ENCODE measurements at regions not wholly inside any gene's neighbourhood (a gene's known extent, or its start where the extent isn't known, plus 50 kb on each side); places are given as distances from the start of the nearest gene placed in this dataset.

- ChIA-PET POLR2A (no interaction called here), CTCF (no interaction called here)
- DNase-seq (ENCODE audit: low read depth, low spot score), result no peak
- TF ChIP-seq CTCF (IDR thresholded peaks at IDR 0.05; ENCODE audit: insufficient read depth, low read length, missing control alignments), result no peak
- no peak overlapping the region for H3K4me3 ChIP-seq (ENCODE audit: low read depth, low read length)
Observed at GRCh38 chr9:3012245-3012644, 168.3 kb upstream of the PUM3 start.

DNA sequence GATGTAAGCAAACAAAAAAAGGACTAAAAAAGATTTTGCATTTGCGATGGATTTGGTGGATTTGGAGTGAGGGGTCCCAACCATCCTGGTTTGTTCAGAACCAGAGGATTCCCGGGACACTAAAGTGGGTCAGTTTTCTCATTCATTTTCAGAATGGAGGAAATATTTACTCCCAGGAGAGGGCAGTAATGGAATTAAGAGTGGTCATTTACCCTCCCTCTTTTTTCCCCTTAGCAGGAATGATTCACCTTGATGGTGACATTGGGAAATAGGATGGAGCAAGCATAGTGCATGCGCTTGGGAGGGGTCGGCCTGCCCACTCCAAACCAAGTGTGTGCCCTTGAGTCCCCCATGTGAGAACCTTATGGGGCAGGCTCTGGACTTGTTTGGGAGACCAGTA is 164.2 kb upstream of the PUM3 start:
- ChIA-PET POLR2A (no interaction called here), CTCF (interaction anchor here (0.9 kb wide), 1 partner anchor 17 kb away, joined by 3 read pairs; no protein-coding TSS in a partner anchor)
- no peak for DNase-seq (ENCODE audit: low read depth, low spot score)
- H3K4me3 ChIP-seq (ENCODE audit: low read depth, low read length), result no peak overlapping the region
- TF ChIP-seq CTCF (IDR thresholded peaks at IDR 0.05; ENCODE audit: insufficient read depth, low read length, missing control alignments), result no peak

DNA sequence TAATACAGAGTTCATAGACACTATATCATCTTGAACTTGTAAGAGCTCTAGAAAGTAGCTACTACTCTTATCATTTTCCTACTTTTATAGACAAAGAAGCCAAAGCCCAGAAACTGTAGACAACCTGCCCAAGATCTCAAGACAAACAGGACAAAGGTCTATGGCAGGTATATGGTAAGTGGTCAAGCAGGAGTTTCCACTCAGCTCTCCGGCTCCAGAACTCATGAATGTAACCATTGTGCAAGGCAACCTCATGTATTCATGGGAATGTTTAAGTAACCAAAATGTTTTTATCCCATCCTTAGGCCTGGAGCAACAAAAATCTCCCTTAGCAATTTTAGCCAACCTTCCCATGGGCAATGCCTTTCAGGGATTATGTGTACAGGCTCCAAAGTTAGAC is 163.4 kb upstream of the PUM3 start:
- no peak for TF ChIP-seq CTCF (IDR thresholded peaks at IDR 0.05; ENCODE audit: insufficient read depth, low read length, missing control alignments)
- POLR2A ChIA-PET, result no interaction called here
- no peak for DNase-seq (ENCODE audit: low read depth, low spot score)
- CTCF ChIA-PET, result no interaction called here
- no peak overlapping the region for H3K4me3 ChIP-seq (ENCODE audit: low read depth, low read length)

- ChIA-PET CTCF (no interaction called here), POLR2A (no interaction called here)
- TF ChIP-seq CTCF (IDR thresholded peaks at IDR 0.05; ENCODE audit: insufficient read depth, low read length, missing control alignments), result no peak
- DNase-seq (ENCODE audit: low read depth, low spot score), result no peak
- no peak overlapping the region for H3K4me3 ChIP-seq (ENCODE audit: low read depth, low read length)
Observed at GRCh38 chr9:3006851-3007250, 163.0 kb upstream of the PUM3 start.

DNA sequence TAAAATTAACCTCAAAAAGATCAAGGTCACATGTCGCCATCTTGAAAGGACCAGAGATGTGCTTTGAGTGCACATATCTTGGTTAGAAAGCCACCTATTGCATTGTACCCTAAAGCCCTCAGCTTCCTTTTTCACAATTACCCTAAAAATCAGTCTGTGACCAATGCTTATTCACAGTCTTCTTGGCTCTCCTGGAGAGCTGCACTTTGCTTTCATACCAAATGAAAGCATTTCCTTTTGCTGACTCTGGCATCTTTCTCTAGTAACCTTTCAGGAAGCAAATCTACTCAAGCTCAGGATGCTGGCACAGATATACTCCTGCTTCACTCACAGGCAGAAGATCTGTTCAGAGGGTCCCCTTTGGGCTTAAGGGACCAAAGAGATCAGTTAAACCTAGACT is 160.7 kb upstream of the PUM3 start:
- no peak for TF ChIP-seq CTCF (IDR thresholded peaks at IDR 0.05; ENCODE audit: insufficient read depth, low read length, missing control alignments)
- CTCF ChIA-PET, result no interaction called here
- DNase-seq (ENCODE audit: low read depth, low spot score), result no peak
- POLR2A ChIA-PET, result no interaction called here
- H3K4me3 ChIP-seq (ENCODE audit: low read depth, low read length), result no peak overlapping the region

GRCh38 chr9:3001311-3001710 is 157.4 kb upstream of the PUM3 start:
- POLR2A ChIA-PET, result no interaction called here
- no peak for TF ChIP-seq CTCF (IDR thresholded peaks at IDR 0.05; ENCODE audit: insufficient read depth, low read length, missing control alignments)
- no peak overlapping the region for H3K4me3 ChIP-seq (ENCODE audit: low read depth, low read length)
- no peak for DNase-seq (ENCODE audit: low read depth, low spot score)
- CTCF ChIA-PET, result no interaction called here

Measured in AG04449 (cell line).